ENCODE measurements at regions not wholly inside any gene's neighbourhood (a gene's known extent, or its start where the extent isn't known, plus 50 kb on each side); places are given as distances from the start of the nearest gene placed in this dataset.

- no peak for DNase-seq (ENCODE audit: low spot score)
Measured at GRCh38 chr4:33188733-33189132, 2468.6 kb downstream of the PCDH7 start.

GRCh38 chr4:33189169-33189568 is 2469.0 kb downstream of the PCDH7 start:
- no peak for FAIRE-seq

More at GRCh38 chr4:33188733-33189132, 2468.6 kb downstream of the PCDH7 start:
- no peak for FAIRE-seq

GRCh38 chr4:33193109-33193508 is 2472.9 kb downstream of the PCDH7 start:
- no peak for FAIRE-seq

More at GRCh38 chr4:33189169-33189568, 2469.0 kb downstream of the PCDH7 start:
- DNase-seq (ENCODE audit: low spot score), result no peak

GRCh38 chr4:33200377-33200776 is 2480.2 kb downstream of the PCDH7 start:
- no peak for DNase-seq (ENCODE audit: low spot score)
- FAIRE-seq, result no peak

More at GRCh38 chr4:33193109-33193508, 2472.9 kb downstream of the PCDH7 start:
- no peak for DNase-seq (ENCODE audit: low spot score)

- DNase-seq (ENCODE audit: low spot score) (no peak), FAIRE-seq (no peak)
Measured at GRCh38 chr4:33218238-33218637, 2498.1 kb downstream of the PCDH7 start.

- no peak for DNase-seq (ENCODE audit: low spot score)
Measured at GRCh38 chr4:33226133-33226532, 2506.0 kb downstream of the PCDH7 start.

GRCh38 chr4:33226783-33227182 is 2506.6 kb downstream of the PCDH7 start:
- DNase-seq (ENCODE audit: low spot score), result no peak
- FAIRE-seq, result no peak

More at GRCh38 chr4:33226133-33226532, 2506.0 kb downstream of the PCDH7 start:
- FAIRE-seq, result no peak

GRCh38 chr4:33255094-33255493 is 2534.9 kb downstream of the PCDH7 start:
- no peak for DNase-seq (ENCODE audit: low spot score)
- no peak for FAIRE-seq

- no peak for DNase-seq (ENCODE audit: low spot score)
- no peak for FAIRE-seq
Measured at GRCh38 chr4:33255507-33255906, 2535.3 kb downstream of the PCDH7 start.

GRCh38 chr4:33262824-33263223 is 2542.7 kb downstream of the PCDH7 start:
- FAIRE-seq, result no peak
- DNase-seq (ENCODE audit: low spot score), result no peak

GRCh38 chr4:33268776-33269175 is 2548.6 kb downstream of the PCDH7 start:
- FAIRE-seq (no peak), DNase-seq (ENCODE audit: low spot score) (no peak)

- FAIRE-seq, result no peak
- no peak for DNase-seq (ENCODE audit: low spot score)
Measured at GRCh38 chr4:33270403-33270802, 2550.2 kb downstream of the PCDH7 start.

- no peak for DNase-seq (ENCODE audit: low spot score)
- FAIRE-seq, result no peak
Measured at GRCh38 chr4:33272722-33273121, 2552.6 kb downstream of the PCDH7 start.

GRCh38 chr4:33283818-33284217 is 2563.6 kb downstream of the PCDH7 start:
- FAIRE-seq (no peak), DNase-seq (ENCODE audit: low spot score) (no peak)

- FAIRE-seq (no peak), DNase-seq (ENCODE audit: low spot score) (no peak)
Measured at GRCh38 chr4:33296876-33297455, 2576.8 kb downstream of the PCDH7 start.

- no peak for DNase-seq (ENCODE audit: low spot score)
- no peak for FAIRE-seq
Measured at GRCh38 chr4:33302321-33302720, 2582.2 kb downstream of the PCDH7 start.

- FAIRE-seq, result no peak
Measured at GRCh38 chr4:33306131-33306530, 2586.0 kb downstream of the PCDH7 start.

GRCh38 chr4:33316033-33316432 is 2595.9 kb downstream of the PCDH7 start:
- FAIRE-seq (no peak), DNase-seq (ENCODE audit: low spot score) (no peak)

More at GRCh38 chr4:33306131-33306530, 2586.0 kb downstream of the PCDH7 start:
- DNase-seq (ENCODE audit: low spot score), result no peak

GRCh38 chr4:33316578-33316977 is 2596.4 kb downstream of the PCDH7 start:
- no peak for FAIRE-seq

GRCh38 chr4:33323393-33323792 is 2603.2 kb downstream of the PCDH7 start:
- DNase-seq (ENCODE audit: low spot score) (no peak), FAIRE-seq (no peak)

More at GRCh38 chr4:33316578-33316977, 2596.4 kb downstream of the PCDH7 start:
- DNase-seq (ENCODE audit: low spot score), result no peak

GRCh38 chr4:33334416-33334815 is 2614.2 kb downstream of the PCDH7 start:
- FAIRE-seq (no peak), DNase-seq (ENCODE audit: low spot score) (no peak)

- FAIRE-seq (no peak), DNase-seq (ENCODE audit: low spot score) (no peak)
Measured at GRCh38 chr4:33339762-33340161, 2619.6 kb downstream of the PCDH7 start.

- DNase-seq (ENCODE audit: low spot score) (no peak), FAIRE-seq (no peak)
Measured at GRCh38 chr4:33340168-33340567, 2620.0 kb downstream of the PCDH7 start.

GRCh38 chr4:33349376-33349775 is 2629.2 kb downstream of the PCDH7 start:
- no peak for FAIRE-seq
- DNase-seq (ENCODE audit: low spot score), result no peak
